CD14-positive monocyte (primary cell): ENCODE measurements at regions not wholly inside any gene's neighbourhood (a gene's known extent, or its start where the extent isn't known, plus 50 kb on each side); places are given as distances from the start of the nearest gene placed in this dataset.

ENCODE experiments used
- DNase-seq, 3 donors: peaks; one replicate each; pipeline ENCODE4 v3.0.0-alpha.2; 2011 to 2022
- H2AFZ ChIP-seq: 2 replicates; pipeline ENCODE4 v1.6.0; 2012; ENCODE audit warnings: mild to moderate bottlenecking, low read depth, low read length, inconsistent platforms; ENCODE audit not compliant: insufficient read depth, poor library complexity, severe bottlenecking
- H3K27ac ChIP-seq, 2 donors: 1 replicate in 1 of 2; 2 replicates in 1 of 2; pipeline ENCODE4 v1.5.1; 2012 to 2013; ENCODE audit warnings: low read length in 2 of 2, control low read depth in 1 of 2, inconsistent platforms in 1 of 2, low read depth in 1 of 2, mild to moderate bottlenecking in 1 of 2
- H3K27me3 ChIP-seq, 2 donors: one replicate each; pipeline versions ENCODE4 v1.6.0 to v1.6.1; 2011 to 2013; ENCODE audit warnings: low read length in 2 of 2; ENCODE audit not compliant: control insufficient read depth in 2 of 2, insufficient read depth in 2 of 2
- H3K36me3 ChIP-seq, 2 donors: replicated peaks in 1 of 2; 1 replicate in 1 of 2; 2 replicates in 1 of 2; pipeline versions ENCODE4 v1.5.1 to v1.6.1; 2012 to 2013; ENCODE audit warnings: low read length in 2 of 2, control low read depth in 1 of 2, inconsistent platforms in 1 of 2, mild to moderate bottlenecking in 1 of 2; ENCODE audit not compliant: insufficient read depth in 2 of 2, control insufficient read depth in 1 of 2
- H3K4me1 ChIP-seq, 2 donors: 1 replicate in 1 of 2; 2 replicates in 1 of 2; pipeline versions ENCODE4 v1.5.1 to v1.6.1; 2012 to 2013; ENCODE audit warnings: low read length in 2 of 2, control low read depth in 1 of 2, inconsistent platforms in 1 of 2, mild to moderate bottlenecking in 1 of 2, moderate library complexity in 1 of 2; ENCODE audit not compliant: insufficient read depth in 2 of 2, control insufficient read depth in 1 of 2
- H3K4me2 ChIP-seq: replicated peaks from 2 replicates; pipeline ENCODE3; 2012; ENCODE audit warnings: low read length, moderate library complexity, mild to moderate bottlenecking; ENCODE audit not compliant: poor library complexity, severe bottlenecking; ENCODE audit errors: extremely low read depth
- H3K4me3 ChIP-seq, 3 experiments: fragments of 200-600 bp in 1 of 3; sonication (generic) in 1 of 3; replicated peaks in 1 of 3; 1 replicate in 2 of 3; 2 replicates in 1 of 3; pipeline ENCODE4 v1.5.1; 2011 to 2013; ENCODE audit warnings: low read length in 3 of 3, mild to moderate bottlenecking in 3 of 3, control low read depth in 2 of 3, low read depth in 2 of 3, inconsistent platforms in 1 of 3, moderate library complexity in 1 of 3
- H3K79me2 ChIP-seq: 2 replicates; pipeline ENCODE4 v1.6.0; 2012; ENCODE audit warnings: mild to moderate bottlenecking, control low read depth, inconsistent platforms, low read length, moderate library complexity; ENCODE audit not compliant: insufficient read depth
- H3K9ac ChIP-seq: 2 replicates; pipeline ENCODE4 v1.6.0; 2017; ENCODE audit warnings: low read length, mild to moderate bottlenecking; ENCODE audit not compliant: insufficient read depth, poor library complexity, severe bottlenecking
- H3K9me3 ChIP-seq, 2 donors: replicated peaks in 1 of 2; 1 replicate in 1 of 2; 2 replicates in 1 of 2; pipeline versions ENCODE4 v1.5.1 to v1.6.1; 2012 to 2013; ENCODE audit warnings: low read length in 2 of 2, control low read depth in 1 of 2; ENCODE audit not compliant: control insufficient read depth in 1 of 2, insufficient read depth in 1 of 2
- H4K20me1 ChIP-seq: 2 replicates; pipeline ENCODE4 v1.6.0; 2012; ENCODE audit warnings: mild to moderate bottlenecking, low read length, control low read depth, moderate library complexity; ENCODE audit not compliant: insufficient read depth
- H3K27ac Mint-ChIP-seq, 7 donors: one replicate each; pipeline ENCODE4 v1.8.0; 2020; ENCODE audit warnings: mild to moderate bottlenecking in 7 of 7, mixed read lengths in 7 of 7, moderate library complexity in 6 of 7, inconsistent platforms in 2 of 7
- H3K27me3 Mint-ChIP-seq, 3 donors: one replicate each; pipeline ENCODE4 v1.8.0; 2021 to 2022; ENCODE audit warnings: low read depth in 3 of 3, mild to moderate bottlenecking in 3 of 3, mixed read lengths in 3 of 3, moderate library complexity in 3 of 3, inconsistent platforms in 1 of 3
- H3K36me3 Mint-ChIP-seq, 2 donors: one replicate each; pipeline ENCODE4 v1.8.0; 2020; ENCODE audit warnings: mixed read lengths in 2 of 2, inconsistent platforms in 1 of 2, mild to moderate bottlenecking in 1 of 2
- H3K4me1 Mint-ChIP-seq: one replicate; pipeline ENCODE4 v1.8.0; 2020; ENCODE audit warnings: mild to moderate bottlenecking, mixed read lengths
- H3K4me3 Mint-ChIP-seq, 2 donors: one replicate each; pipeline ENCODE4 v1.8.0; 2020; ENCODE audit warnings: mild to moderate bottlenecking in 2 of 2, mixed read lengths in 2 of 2, moderate library complexity in 1 of 2
- H3K9me3 Mint-ChIP-seq, 7 donors: one replicate each; pipeline ENCODE4 v1.8.0; 2020 to 2022; ENCODE audit warnings: mixed read lengths in 7 of 7, mild to moderate bottlenecking in 6 of 7, moderate library complexity in 6 of 7, inconsistent platforms in 2 of 7
- CTCF ChIP-seq: fragments of 200-600 bp; IDR thresholded peaks from one replicate; pipeline ENCODE4 v1.8.0; 2022; ENCODE audit warnings: antibody characterized with exemption, mild to moderate bottlenecking
- WGBS: methylation state at CpG from one replicate; pipeline ENCODE4 v1.1.5; 2013; ENCODE audit warnings: missing lambda C conversion rate; ENCODE audit not compliant: insufficient coverage; 5-methylcytosine and 5-hydroxymethylcytosine counted together
- intact Hi-C, 2 donors: fragments of 100-400 bp; cut with micrococcal nuclease; formaldehyde crosslinking; loops; one replicate each; pipeline versions ENCODE4 v1.15.0 to v1.15.1; 2023

- Histone ChIP-seq H3K4me1 (no peaks in the 10 kb centered on the region), H3K27ac (no peak overlapping the region), H3K36me3 (no peaks in the 10 kb centered on the region), H3K9me3 (no peaks in the 10 kb centered on the region), H3K4me3 (no peak overlapping the region), H3K27me3 (peaks cover 9 to 26% of the 10 kb centered on the region in 2 donors), H3K79me2 (no peaks in the 10 kb centered on the region), H4K20me1 (no peaks in the 10 kb centered on the region), H3K9ac (no peak overlapping the region), H2AFZ (no peak overlapping the region), H3K4me2 (no peak overlapping the region)
- intact Hi-C loops = no loop called here
- WGBS = 86% methylated on average over 9 of the region's 10 CpGs
- no peaks in the 10 kb centered on the region for H3K36me3 Mint-ChIP-seq
- peaks cover 0 to 4% (median 0%) of the 10 kb centered on the region in 7 donors for H3K9me3 Mint-ChIP-seq
- no peak overlapping the region for H3K27ac Mint-ChIP-seq
- no peak for DNase-seq
- peaks cover 30 to 36% (median 32%) of the 10 kb centered on the region in 3 donors for H3K27me3 Mint-ChIP-seq
- no peaks in the 10 kb centered on the region for H3K4me1 Mint-ChIP-seq
- H3K4me3 Mint-ChIP-seq = no peak overlapping the region
- no peak for TF ChIP-seq CTCF
Observed at GRCh38 chr2:120863661-120864320, 128.1 kb downstream of the GLI2 start.

- Mint-ChIP-seq H3K27me3 (peaks cover 32 to 44% (median 37%) of the 10 kb centered on the region in 3 donors), H3K4me3 (no peak overlapping the region), H3K27ac (no peak overlapping the region), H3K36me3 (no peaks in the 10 kb centered on the region), H3K9me3 (peaks cover 0 to 4% (median 0%) of the 10 kb centered on the region in 7 donors), H3K4me1 (no peaks in the 10 kb centered on the region)
- Histone ChIP-seq H3K9me3 (no peaks in the 10 kb centered on the region), H3K27ac (no peak overlapping the region), H3K36me3 (no peaks in the 10 kb centered on the region), H4K20me1 (no peaks in the 10 kb centered on the region), H3K79me2 (no peaks in the 10 kb centered on the region), H2AFZ (no peak overlapping the region), H3K27me3 (peaks cover 9 to 26% of the 10 kb centered on the region in 2 donors), H3K4me1 (no peaks in the 10 kb centered on the region), H3K4me3 (no peak overlapping the region), H3K9ac (no peak overlapping the region), H3K4me2 (no peak overlapping the region)
- no peak for DNase-seq
- no peak for TF ChIP-seq CTCF
- 91% methylated on average over 11 of the region's 11 CpGs for WGBS
- intact Hi-C loops = no loop called here
Observed at GRCh38 chr2:120864981-120865380, 129.3 kb downstream of the GLI2 start.
